HG03460 (cell line): ENCODE measurements at regions not wholly inside any gene's neighbourhood (a gene's known extent, or its start where the extent isn't known, plus 50 kb on each side); places are given as distances from the start of the nearest gene placed in this dataset.
"Not testable (repeated sequence)": the region's sequence is repeated elsewhere in the genome, so short reads cannot be mapped to it uniquely, and the experiment has no call there.

Experiments used
- ATAC-seq: cut with Tn5 transposase; IDR thresholded peaks from one replicate; pipeline ENCODE4 v1.9.1; 2021; ENCODE audit not compliant: unreplicated experiment

- no peak for ATAC-seq
Measured at GRCh38 chr21:14829685-14830084, 235.1 kb downstream of the NRIP1 start.

DNA sequence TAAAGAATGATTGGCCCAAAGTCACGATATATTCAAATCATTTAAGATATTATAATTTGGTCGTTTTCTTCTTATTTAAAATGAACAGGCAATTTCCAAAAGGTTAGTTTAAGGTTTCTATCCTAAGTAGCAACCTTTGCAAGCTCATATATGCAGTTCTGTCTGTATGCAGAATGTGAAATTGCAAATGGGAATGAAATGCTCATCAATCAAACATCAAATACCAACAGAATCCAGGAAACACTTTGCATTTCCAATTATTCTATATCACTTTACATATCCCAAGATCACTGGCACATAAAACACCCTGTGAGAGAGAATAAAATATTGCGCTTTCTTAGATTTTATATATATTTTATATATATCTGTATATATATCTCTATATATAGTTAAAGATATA is 237.3 kb downstream of the NRIP1 start:
- no peak for ATAC-seq

DNA sequence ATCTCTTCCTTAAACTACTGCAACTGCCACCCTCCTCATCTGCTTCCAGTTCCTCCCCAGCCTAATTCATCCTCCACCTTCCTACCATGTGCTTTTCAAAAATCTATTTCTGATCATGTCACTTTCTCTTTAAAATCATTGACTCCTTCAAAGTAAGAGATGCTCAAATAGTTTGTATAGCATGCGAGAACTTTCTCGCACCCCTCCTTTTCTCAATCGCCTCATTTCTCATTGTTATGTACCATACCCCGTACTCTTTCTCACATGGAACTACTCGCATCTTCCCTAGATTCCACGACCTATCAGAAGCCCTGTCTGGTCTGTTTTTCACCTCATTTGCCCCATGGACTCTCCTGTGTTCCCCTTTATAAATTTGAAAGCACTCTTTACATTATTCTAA is 238.2 kb downstream of the NRIP1 start:
- peak; percentile 52 for ATAC-seq

DNA sequence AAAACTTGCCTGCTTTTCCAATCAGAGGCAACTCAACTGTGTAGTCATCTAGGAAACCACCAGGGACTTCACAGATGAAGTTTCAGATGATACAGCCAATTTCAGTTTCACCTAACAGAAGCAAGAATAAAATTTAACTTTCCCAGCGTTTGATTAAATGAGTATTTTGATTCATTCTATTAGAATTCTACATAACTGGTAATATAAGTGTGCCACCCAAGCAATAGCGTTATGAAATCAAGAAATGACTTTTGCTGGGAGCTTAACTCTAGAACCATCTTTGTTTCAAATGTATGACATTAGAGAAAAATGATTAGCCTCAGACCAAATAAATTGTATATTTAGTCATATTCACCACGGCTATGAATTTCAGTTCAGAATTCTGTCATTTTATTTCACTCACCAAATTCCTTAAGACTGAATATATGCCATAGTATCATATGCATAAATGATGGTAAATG is 239.3 kb downstream of the NRIP1 start:
- no peak for ATAC-seq

- ATAC-seq, result no peak
Measured at GRCh38 chr21:14824126-14824525, 240.7 kb downstream of the NRIP1 start.

- no peak for ATAC-seq
Measured at GRCh38 chr21:14817311-14817710, 247.5 kb downstream of the NRIP1 start.

- no peak for ATAC-seq
Measured at GRCh38 chr21:14814991-14815390, 249.8 kb downstream of the NRIP1 start.

DNA sequence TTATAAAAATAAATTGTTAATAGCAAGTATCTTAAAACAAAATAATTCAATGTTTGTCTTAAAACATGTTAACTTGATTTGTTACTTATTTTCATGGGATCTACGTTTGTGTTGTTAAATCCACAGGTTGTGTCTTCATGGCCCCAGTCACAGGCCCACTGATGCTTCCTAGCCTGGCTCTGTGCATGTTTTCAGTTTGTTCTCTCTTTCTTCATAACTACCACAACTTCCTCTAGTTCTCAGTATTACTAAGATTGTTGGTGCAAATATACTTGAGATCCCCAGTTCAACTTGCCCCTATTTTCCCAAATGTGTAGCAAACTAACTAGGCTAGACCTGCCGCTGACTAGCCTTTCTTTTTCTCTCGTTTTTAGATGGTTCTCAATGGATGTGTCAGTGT is 250.5 kb downstream of the NRIP1 start:
- ATAC-seq, result no peak

- ATAC-seq, result not testable (repeated sequence)
Measured at GRCh38 chr21:14804170-14804569, 258.1 kb upstream of the SAMSN1 start.

- no peak for ATAC-seq
Measured at GRCh38 chr21:14797543-14797942, 251.4 kb upstream of the SAMSN1 start.

- ATAC-seq, result no peak
Measured at GRCh38 chr21:14787312-14787711, 241.2 kb upstream of the SAMSN1 start.

- no peak for ATAC-seq
Measured at GRCh38 chr21:14785679-14786078, 239.6 kb upstream of the SAMSN1 start.

- no peak for ATAC-seq
Measured at GRCh38 chr21:14773777-14774345, 227.7 kb upstream of the SAMSN1 start.

DNA sequence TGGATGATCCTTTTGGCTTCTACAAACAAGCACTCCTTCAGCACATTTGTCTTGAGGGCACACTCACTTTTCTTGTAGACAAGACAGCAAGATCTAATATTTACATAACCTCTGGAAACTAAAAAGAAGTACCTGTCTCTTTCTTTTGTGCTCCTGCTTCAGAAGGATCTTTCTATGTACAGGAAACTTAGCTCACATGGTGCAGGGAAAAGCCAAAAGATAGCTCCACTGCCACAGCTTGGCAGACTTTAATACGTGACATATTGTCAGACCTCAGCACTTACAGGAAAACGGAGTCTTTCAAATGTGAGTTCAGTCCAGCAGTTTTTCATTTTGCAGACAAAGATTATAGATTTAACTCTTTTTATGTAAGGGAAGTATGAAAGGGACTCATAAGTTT is 225.5 kb upstream of the SAMSN1 start:
- ATAC-seq, result no peak

- ATAC-seq, result no peak
Measured at GRCh38 chr21:14768042-14768441, 221.9 kb upstream of the SAMSN1 start.

GRCh38 chr21:14767192-14767852 is 221.2 kb upstream of the SAMSN1 start:
- no peak for ATAC-seq

- ATAC-seq, result no peak
Measured at GRCh38 chr21:14766241-14766640, 220.1 kb upstream of the SAMSN1 start.

DNA sequence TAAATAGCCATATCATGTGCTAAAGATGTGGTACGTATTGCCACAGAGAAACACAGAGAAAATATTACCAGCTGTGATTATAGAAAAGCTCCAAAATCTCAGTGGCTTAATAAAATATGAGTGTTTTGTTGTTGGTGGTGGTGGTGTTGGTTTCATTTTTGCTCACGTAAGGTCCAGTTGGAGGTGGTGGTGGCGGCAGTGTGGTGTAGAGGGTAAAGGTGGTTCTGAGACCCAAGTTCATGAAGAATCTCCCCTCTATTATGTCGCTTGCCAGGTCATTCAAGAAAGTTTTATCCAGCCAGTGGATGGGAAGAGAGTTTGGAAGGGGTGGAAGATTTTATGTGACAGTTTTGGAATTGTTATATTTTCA is 217.6 kb upstream of the SAMSN1 start:
- ATAC-seq, result peak; percentile 7

DNA sequence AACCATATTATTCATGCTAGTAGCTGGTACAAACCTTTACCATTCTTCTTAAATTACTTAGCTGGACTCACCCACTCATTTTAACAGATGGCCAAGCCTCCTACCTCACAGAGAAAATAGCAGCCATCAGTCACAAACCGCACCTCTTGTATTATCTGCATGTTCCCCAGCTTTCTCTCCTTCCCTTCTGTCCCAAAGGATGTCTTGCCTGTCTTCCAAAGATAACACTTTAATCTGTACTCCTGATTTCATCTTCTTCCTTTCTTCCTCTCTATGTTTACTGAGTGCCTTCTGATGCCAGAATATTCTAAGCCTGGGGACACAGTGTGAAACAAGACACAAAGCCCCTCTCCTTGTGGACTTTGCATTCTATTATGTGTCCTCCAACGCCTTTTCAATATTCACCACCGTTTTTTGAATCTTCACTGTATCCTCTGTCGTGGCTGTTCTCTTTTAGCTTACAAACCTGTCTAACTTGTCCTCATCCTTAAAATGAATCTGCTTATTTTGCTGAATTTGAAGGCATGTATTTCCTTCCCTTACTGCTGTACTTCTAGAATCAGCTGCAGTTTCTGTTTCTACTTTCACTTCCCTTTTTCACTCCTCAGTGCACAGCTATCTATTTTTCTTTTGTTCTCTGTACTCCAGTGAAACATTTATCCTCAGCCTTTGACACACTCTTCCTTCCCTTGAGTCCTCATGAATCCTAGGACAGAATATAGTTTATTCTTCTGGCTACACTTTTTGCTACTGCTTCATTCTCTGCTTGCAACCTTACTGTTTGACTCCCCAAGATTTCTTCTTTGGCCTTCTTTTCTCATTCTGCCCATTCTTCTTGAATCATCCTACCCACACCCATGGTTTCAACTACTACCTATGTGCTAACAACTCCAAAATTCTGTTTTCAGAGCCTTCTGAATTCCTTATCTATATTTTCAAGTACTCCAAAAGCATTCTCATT is 216.9 kb upstream of the SAMSN1 start:
- peak; percentile 98 for ATAC-seq

DNA sequence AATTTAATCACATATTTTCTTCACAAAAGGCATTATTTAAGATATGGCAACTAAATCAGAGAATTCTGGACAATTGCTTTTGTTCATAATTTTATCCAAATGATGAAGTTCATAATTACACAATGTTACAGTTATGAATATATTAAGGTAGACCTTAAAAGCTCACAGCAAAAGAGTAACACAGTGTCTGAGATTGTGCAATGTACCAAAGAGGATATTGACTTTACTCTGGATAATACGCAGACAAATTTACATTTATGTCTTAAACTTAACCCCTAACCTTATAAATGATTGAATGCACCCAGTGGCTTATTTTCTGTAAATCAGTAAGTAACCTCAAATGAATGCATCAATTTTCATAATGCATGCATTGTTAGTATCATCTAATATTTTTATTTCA is 216.2 kb upstream of the SAMSN1 start:
- no peak for ATAC-seq

DNA sequence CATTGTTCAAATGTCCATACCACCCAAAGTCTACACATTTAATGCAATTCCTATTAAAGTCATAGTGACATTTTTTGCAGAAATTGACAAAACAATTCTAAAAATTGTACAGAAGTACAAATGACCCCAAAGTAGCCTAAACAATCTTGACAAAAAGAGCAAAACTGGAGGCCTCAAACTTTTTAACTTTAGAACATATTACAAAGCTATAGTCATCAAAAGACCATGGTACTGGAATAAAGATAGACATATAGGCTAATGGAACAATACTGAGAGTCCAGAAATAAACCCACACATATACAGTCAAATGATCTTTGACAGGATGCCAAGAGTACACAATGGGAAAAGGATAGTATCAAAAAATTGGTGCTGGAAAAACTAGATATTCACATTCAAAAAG is 213.2 kb upstream of the SAMSN1 start:
- ATAC-seq, result no peak

- ATAC-seq, result no peak
Measured at GRCh38 chr21:14758849-14759248, 212.7 kb upstream of the SAMSN1 start.
